ENCODE measurements at regions not wholly inside any gene's neighbourhood (a gene's known extent, or its start where the extent isn't known, plus 50 kb on each side); places are given as distances from the start of the nearest gene placed in this dataset.

DNA sequence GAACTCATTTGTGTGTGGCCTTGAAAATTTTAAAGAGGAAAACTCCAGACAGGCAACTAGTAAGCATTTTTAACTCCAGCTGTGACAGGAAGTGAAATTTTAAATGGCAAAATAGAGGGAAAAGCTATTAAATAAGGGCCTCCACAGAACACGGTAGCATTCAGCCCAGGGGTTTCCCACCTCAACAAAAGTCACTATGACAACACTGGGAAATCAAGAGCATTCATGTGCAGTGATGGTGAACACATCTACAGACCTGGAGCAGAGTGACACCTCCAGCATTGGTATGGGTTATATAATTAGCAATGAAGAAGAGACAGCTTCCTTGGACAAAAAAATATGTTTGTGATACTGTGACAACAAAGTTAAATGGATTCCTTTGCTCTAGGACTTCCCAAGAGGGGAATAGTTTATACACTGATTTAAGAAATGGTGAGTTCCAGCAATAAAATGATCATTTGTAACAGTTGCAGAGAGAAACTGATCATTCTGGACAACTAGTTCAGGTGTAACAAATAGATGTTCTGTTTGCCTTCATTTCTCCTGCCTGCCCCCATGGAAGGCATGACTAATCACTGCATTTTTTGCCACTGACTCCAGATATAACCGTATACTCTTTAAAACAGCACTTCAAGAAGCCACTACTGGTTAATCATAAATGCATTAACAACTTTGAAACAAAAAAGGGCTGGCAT lies 93.3 kb upstream of the SLC44A1 start:
- DNase-seq: no peak

DNA sequence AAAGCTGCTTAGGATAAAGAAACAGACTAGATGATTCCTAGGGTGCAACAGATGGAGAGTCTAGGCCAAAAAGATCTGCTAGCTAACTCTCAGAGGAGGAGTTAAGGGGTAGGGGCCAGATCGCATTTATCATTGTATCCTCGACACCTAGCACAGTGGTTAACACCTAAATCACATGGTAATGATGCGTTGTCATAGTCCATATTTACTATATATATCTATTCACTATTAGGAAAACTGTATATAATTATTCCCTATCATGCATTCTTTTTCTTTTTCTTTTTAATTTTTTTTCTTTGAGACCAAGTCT lies 92.8 kb upstream of the SLC44A1 start:
- no peak for DNase-seq

DNA sequence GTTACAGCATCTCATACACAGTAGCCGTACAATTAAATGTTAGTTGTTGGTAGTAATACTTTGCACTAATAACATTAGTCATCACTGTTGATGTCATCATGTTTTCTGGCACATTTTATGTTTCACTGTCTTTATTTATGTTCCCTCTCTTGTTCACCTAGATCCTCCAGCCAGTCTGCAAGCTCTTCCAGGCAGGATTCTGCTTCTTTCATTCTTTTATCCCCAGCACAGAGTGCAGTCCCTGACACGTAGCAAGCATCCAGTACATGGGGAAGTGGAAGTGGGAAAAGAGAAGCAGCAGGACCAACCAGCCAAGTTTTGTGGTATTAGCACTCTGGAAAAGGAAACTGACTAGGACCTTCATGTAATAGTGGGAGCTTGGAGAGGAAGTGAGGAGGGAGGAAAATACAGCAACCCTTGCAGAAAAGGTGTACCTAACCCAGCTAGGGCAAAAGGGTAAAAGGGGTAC lies 89.7 kb upstream of the SLC44A1 start:
- no peak for DNase-seq

DNA sequence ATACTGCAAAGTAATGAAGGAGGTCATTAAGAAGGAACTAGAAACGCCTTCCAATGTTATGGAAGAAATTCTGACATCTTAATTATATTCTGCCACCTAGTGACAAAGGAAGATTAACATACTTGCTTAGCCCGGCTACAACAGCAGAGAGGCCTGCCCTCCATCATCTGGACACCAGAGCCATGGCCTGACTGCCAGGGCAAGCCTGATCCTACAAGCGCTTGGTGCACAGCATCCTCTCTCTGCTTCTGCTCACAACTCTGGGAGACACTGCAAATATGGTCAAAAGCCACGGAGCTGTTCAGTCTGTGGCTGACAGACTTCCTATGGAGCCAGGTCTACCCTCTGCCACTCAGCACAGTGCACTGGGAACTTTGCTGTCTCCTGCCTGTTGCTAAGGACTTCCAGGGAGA lies 87.3 kb upstream of the SLC44A1 start:
- DNase-seq: peak; percentile 2

DNA sequence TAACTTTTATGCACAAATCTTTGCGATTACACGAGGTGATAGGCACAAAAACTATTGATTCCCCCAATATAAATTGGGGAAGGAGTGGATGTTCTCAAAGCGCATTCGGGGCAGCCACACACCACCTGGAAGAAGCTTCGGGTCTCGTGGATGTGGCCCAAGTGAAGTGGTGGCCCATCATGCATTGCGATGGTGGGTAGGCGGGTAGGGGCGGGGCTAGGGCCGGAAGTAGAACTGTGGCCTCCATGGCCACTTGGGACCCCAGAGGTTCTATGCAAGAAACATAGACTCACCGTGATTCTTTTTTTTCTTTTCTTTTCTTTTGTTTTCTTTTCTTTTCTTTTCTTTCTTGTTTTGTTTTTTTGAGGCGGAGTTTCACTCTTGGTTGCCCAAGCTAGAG lies 86.4 kb upstream of the SLC44A1 start:
- no peak for DNase-seq

DNA sequence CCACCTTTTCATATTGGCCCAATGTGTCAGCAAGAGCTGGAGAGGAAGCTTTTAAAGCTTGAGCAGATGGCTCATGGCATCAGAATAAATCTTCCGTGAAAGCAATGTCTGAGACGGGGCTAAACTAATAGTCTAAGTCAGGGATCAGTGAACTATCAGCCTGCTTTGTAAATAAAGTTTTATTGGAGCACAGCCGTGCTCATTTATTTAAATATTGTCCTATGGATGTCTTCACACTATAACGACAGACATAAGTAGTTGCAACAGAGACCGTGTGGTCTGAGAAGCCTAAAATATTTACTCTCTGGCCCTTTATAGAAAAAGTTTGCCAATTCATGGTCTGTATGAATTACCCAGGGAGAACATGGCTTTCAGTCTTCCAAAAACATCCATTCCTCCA lies 85.6 kb upstream of the SLC44A1 start:
- DNase-seq: no peak

DNA sequence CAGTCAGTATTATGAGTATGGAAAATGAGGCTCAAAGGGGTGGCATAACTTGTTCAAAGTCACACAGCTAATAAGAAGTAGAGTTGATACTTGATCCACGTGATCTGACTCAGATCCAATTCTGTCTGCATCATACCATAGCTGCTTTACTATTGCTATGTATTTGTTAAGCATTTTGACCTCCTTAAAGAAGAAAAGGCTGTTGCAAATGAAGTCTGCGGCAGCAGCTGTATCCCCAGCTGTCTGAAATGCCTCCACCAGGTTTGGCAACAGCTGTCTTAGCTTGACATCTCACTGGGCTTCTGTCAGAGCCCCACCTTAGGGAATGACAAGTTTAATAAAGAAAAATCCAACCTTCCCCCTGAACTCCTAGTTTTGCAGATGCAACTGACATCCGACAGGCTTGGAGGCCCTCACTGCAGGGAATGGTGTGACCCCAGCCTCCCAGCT lies 75.6 kb upstream of the SLC44A1 start:
- DNase-seq: no peak

DNA sequence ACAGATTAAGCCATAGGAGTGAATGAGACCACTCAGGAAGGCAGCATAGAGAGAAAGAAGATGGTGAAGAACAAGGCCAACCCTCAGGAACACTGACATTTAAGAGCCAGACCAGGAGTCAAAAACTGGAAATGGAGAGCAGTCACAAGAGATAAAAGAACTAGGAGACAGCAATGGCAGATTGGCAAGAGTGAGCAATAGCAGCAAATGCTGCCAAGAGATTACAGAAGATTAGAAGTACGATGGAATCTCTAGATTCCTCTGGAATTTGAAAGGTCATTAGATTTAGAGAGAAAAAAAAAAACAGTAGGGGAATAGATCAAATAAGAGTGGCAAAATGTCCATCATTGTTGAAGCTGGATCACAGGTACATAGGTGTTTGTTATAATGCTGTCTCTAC lies 73.4 kb upstream of the SLC44A1 start:
- DNase-seq: no peak

DNA sequence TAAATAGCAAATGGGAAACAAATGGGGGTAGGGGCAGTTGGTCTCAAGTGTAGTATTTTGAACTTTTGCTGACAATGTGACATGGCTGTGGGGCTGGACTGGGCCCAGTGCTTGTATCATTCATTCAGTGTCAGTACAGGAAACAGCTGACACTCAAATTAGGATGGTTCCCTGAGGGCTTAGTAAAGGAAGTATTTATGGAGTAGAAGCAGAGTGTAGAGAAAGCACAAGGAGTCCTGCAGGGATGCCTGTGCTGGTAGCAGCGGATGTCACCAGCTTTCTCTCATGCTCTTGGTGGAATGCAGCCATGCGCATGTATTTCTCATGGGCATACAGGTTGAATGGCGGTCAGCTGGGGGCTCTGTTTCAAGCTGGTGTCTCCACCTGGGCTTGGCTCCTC lies 72.9 kb upstream of the SLC44A1 start:
- DNase-seq: no peak

DNA sequence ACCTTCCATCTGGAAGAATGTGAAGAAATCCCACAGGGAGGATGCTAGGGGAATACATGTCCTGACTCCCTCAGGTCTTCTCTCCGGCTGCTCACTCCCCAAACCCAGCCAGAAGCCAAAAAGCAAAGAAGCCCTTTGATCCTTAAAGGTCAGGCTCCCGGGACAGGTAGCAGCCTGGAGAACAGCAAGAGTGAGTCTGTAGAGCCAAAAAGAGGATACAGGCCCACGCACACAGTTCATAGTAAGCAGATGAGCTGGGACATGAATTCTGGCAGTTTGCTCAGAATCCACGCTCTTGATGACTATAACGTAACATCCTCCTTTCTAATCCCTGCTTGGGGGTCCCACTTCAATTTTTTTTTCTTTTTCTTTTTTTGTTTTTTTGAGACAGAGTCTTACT lies 72.0 kb upstream of the SLC44A1 start:
- no peak for DNase-seq

DNA sequence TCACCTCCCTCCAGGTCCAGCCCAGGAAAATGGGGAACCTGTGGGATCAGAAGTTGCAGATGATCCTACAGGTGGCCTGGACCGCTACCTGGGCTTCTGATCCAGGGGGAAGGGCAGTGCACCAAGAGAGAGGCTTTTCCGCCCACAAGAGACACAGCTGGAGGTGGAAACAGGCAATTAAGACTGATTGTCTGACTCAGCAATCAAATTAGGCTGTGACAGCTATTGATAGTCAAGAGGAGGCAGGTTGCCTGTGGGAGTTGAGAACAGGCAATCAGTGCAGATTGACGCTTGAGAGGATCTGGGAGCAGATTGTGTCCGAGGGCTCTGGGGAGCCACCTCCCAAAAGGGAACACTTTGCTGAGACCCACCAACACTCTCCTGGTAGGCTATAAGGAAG lies 71.1 kb upstream of the SLC44A1 start:
- DNase-seq: no peak

DNA sequence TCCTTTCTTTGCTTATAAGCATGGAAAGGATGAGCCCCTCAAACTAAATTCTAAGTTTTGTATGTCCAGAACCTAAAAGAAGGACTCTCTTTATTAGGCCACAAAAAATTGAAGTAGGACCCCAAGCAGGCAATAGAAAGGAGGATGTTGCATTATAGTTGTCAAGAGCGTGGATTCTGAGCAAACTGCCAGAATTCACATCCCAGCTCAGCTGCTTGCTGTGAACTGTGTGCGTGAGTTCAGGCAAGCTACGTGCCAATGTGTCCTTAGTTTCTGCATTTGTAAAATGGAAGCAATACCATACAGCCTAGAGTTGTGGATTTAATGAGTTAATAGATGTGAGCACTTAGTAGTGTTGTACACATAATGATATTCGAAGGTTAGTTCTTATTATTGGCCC lies 70.6 kb upstream of the SLC44A1 start:
- no peak for DNase-seq

DNA sequence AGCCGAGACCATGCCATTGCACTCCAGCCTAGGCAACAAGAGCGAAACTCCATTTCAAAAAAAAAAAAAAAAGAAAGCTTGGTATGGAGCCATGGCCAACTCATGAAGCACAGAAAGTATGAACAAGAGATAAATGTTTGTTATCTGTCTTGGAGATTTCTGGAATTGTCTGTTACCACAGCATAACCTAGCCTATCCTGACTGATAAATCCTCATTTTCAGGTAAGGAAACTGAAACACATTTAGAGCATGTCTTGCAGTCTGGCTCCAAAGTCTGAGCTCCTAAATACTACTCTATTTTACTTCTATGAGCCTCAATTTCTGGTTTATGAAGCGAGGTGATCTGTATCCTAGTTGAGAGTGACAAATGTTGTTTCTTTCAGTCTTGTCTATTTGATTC lies 68.3 kb upstream of the SLC44A1 start:
- no peak for DNase-seq

DNA sequence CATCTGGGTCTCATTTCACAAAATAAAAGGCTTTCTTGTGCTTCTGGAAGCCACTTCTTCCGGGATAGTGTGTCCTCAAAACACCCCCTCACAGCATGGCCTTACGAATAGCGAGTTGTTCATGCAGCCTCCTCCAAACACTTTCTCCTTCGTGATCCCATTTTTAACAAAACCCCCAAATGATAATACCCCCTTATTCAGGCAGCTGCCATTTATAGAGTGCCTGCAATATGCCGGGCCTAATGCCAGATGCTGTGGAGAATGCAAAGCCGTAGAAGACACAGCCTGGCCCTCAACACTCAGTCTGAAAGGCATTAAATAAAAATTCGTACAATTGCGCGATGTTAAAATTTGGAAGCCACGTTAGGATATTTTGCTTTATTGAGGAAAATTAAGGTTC lies 66.4 kb upstream of the SLC44A1 start:
- no peak for DNase-seq

DNA sequence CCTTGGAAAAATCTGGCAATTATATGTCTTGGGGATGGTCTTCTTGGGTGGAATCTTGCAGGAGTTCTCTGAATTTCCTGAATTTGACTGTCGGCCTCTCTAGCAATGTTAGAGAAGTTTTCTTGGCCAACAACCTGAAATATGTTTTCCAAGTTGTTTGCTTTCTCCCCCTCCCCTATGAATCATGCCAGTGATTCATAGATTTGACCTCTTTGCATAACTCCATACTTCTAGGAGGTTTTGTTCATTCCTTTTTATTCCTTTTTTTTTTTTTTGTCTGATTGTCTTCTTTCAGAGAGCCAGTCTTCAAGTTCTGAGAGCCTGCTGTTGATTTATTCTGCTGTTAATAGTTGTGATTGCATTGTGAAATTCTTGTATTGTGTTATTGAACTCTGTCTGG lies 56.7 kb upstream of the SLC44A1 start:
- DNase-seq: no peak

DNA sequence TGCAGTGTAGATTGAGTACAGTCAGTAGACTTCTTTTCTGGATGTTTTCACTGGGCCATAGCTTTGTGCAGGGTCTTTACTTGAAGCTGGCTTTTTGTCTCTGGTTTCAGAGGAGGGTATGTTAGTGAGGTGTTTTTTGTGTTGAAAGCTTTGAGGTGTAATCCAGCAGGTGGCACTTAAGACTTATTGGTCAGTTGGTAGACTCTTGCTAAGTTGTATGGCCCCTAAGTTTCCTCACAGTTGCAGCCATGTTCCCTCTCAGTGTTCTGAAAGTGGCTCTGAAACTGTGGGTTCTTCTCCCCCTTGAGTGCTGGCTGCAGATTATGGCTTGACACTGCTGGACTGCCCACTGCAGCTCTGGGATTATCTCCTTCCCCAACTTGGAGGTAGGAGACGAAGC lies 55.7 kb upstream of the SLC44A1 start:
- no peak for DNase-seq

DNA sequence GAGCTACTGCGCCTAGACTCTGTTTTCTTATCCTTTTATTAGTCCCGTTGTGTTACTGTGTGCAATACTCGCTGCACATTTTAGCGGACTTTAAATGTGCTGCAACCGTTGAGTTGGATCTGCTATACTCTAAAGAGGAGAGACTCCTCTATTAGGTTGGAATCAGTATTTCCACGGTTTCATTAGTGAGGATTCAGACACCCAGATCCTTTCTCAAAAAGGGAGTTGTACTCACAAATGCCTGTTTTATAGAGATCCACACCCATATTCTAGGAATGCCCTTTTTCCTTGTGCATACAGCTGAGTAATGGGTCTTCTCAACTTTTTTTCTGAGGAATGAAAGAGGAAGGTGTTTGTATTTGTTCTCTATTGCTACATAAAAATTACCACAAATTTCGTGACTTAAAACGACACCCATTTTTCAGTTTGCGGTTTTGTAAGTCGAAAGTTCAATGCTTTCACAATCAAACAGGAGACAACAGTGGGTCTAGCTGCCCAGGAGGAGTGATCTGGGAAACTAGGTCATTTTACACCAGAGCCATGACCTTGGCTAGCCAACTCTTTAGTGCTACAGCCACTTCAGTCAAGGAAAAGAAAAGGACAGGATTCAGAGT lies 52.8 kb upstream of the SLC44A1 start:
- no peak for DNase-seq

DNA sequence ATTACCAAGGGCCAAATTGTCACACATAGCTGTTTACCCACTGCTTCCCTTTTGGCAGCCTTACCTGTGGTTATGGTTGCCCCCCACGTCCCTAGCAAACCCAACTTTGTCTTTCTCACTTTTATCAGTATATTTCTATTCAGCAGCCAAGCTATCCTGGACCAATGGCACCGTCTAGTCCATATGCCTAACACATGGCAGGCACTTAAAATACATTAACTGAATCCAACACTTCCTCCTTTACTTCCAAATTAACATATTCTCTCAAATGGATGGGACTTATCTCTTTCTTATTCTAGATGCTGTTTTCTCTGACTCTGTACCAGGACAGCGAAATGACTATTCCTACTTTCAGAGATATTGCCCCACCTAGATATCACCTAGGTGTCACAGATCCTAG lies 50.9 kb upstream of the SLC44A1 start:
- DNase-seq: no peak

DNA sequence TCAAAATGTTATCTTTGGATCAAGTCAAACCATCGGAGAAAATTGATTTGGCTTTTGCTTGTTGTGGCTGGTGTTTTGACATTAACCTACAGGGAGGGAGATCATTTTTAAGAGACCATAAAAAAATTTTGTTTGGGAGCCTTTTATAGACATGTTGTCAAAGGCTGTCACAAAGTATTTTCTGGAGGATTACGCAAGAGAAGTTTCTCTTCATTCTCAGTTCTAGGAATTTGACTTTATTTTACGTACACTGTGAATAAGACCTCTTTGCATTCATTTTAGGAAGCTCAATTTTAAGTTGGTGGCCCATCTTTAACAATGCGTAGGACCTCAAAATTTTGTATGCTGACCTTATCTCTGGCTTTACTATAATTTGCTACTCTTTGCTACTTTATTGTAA lies 50.2 kb upstream of the SLC44A1 start:
- no peak for DNase-seq

Data from stimulated activated CD4-positive, alpha-beta T cell treated with anti-CD3 and anti-CD28 coated beads, Interleukin-4, amount 100 ng/mL, for 1 hour (primary cell).